Astrocyte of the cerebellum (primary cell): ENCODE measurements at regions not wholly inside any gene's neighbourhood (a gene's known extent, or its start where the extent isn't known, plus 50 kb on each side); places are given as distances from the start of the nearest gene placed in this dataset.
A peak's percentile ranks its signal among the peaks of the same experiment; 100 is the strongest.

Experiments
- DNase-seq: peaks from one replicate; pipeline ENCODE4 v3.0.0-alpha.2; 2011; ENCODE audit warnings: low read depth
- H3K4me3 ChIP-seq: 2 replicates; pipeline ENCODE4 v1.5.1; 2011; ENCODE audit warnings: mild to moderate bottlenecking, low read depth, low read length, moderate library complexity
- in situ Hi-C: cut with HindIII; loops from 2 replicates; pipeline ENCODE4 v1.10.0; 2017; ENCODE audit warnings: low sequenced_read_pairs
- TF ChIP-seq, protein P1 (sequence below): IDR thresholded peaks from 2 replicates; pipeline ENCODE4 v1.5.1; 2012; ENCODE audit warnings: low read length, low read depth, moderate library complexity, mild to moderate bottlenecking; ENCODE audit errors: missing control alignments

DNA sequence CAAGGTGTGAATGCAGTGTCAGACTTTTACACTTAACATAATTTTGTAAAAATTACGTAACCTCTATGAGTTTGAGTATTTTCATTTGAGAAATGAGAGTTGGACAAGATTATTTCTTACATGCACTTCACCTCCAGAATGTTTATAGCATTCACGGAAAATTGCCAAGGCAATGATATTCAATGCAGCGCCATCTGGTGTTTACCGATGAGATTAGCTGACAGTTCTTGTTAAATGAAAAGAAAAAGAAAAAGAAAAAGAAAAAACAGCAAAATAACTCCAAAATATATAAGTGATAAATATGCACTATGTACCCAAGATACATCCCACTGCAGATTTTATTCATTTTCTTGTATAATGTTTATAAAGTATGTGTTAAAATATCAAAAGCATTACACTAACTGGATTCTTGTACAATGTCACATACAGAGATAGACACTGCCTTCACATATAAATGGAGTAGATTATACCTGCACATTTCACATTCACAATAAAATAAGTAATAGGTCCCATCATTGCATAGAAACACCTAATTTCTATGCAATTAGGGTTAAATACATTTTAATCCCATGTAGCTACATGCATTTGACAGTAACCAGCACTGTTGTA, 976.3 kb upstream of the FAT3 start:
- in situ Hi-C loops: no loop called here
- TF ChIP-seq, protein P1, sequence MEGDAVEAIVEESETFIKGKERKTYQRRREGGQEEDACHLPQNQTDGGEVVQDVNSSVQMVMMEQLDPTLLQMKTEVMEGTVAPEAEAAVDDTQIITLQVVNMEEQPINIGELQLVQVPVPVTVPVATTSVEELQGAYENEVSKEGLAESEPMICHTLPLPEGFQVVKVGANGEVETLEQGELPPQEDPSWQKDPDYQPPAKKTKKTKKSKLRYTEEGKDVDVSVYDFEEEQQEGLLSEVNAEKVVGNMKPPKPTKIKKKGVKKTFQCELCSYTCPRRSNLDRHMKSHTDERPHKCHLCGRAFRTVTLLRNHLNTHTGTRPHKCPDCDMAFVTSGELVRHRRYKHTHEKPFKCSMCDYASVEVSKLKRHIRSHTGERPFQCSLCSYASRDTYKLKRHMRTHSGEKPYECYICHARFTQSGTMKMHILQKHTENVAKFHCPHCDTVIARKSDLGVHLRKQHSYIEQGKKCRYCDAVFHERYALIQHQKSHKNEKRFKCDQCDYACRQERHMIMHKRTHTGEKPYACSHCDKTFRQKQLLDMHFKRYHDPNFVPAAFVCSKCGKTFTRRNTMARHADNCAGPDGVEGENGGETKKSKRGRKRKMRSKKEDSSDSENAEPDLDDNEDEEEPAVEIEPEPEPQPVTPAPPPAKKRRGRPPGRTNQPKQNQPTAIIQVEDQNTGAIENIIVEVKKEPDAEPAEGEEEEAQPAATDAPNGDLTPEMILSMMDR: peak; percentile 67
- H3K4me3 ChIP-seq: no peak overlapping the region
- DNase-seq: peak; percentile 26

DNA sequence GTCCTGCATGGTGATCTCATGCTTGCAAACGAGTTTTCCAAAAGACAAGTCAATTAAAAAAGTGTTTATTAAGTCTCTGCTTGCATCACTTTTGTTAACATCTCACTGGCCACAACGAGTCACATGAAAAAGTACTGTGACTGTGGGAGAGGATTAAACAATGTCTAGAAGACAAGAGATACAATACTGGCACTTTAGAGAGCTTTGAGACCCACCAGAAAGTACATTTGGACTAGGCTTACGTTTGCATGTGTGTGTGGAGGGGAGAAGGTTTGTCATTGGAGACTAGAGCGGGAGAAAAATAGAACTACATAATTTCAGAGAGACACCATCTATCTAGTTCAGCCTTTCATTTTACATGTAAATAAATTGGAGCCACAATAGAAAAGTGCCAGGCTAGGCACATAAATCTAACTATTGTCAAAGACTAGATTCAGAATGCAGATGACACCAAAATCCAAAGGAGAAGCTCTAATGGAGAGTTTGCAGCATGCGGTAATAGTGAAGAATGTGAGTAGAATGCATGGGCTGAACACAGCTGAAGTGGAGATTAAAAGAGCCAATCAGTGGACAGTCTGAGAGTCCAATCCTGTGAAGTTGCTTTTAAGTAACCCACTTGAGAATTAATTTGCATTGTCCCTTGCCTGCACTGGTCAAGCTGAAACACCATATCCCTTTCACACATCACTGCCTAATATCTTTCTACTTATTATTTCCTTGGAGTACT, 977.4 kb upstream of the FAT3 start:
- DNase-seq: no peak
- TF ChIP-seq, protein P1: no peak
- H3K4me3 ChIP-seq: no peak overlapping the region
- in situ Hi-C loops: no loop called here

DNA sequence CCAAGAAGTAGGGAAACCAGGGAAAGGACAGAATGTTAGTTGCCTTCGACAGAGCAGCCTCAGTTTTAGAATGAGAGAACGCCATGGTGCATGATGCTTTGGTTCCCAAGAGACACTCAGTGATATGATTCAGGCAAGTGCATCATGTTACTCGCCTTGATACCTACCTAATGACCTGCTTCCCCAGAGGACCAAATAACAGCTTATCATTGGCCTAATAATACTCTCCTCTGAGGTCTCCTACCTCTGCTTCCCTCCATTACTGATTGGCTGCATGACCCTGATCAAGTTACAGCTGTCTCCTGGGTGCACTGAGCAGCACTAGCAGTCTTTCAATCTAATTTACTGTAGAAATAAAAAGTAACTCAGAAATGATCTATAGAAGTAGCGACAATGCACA, 979.7 kb upstream of the FAT3 start:
- in situ Hi-C loops: no loop called here
- DNase-seq: no peak
- no peak overlapping the region for H3K4me3 ChIP-seq
- TF ChIP-seq, protein P1: no peak

DNA sequence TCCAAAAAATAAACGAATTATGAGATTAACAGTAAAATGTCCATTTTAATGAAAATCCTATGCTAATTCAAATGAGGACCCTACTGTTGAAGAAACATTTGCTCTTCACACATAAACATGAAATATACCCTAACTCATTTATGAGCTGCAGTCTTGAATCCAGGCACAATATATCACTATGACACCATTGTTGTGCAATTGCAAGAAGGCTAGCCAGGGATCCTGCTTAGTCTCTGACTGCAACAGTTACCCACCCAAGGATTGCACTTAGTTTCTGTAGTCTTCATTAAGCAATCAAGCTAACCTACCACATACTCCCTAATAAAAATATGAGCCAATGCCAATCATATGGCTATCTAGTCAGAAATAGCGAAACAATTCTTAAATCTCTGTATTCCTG, 981.0 kb upstream of the FAT3 start:
- TF ChIP-seq, protein P1: no peak
- H3K4me3 ChIP-seq: no peak overlapping the region
- DNase-seq: no peak
- in situ Hi-C loops: no loop called here

DNA sequence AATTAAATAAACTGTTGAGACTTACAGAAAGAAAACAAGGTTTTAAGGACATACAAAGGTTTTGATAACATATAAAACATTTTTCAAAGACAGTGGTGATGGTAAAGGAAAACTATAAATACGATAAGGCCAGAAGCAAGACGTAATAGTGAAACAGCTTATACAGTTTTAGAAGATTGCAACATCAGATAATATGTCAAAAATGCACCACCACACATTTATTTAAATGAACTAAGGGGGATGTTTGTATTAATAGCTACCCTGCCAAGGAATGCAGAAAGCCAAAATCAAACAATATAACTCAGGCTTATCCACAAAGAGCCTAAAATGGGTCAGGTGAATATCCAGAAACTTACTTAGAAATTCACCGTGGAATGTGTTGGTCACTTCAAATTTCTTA, 981.6 kb upstream of the FAT3 start:
- DNase-seq: no peak
- in situ Hi-C loops: no loop called here
- TF ChIP-seq, protein P1: no peak
- H3K4me3 ChIP-seq: no peak overlapping the region

DNA sequence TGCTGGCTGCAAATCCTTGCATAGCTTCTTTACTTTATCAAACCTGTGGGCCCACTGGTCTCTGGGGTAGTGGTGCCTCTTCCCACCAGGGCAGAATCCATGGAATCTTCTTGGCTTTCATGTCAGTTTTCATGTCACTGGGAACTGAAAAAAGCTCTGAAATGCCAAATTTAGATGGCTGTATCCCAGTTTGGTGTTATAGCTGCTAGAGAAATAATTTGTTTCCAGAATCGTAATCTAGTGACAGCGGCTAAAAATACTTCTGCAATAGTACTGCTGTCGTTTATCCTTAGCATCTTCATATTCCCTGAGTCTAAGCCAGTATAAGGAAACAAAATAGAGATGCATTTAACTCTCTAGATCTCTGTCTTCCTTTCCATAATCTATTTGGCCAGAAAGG, 983.4 kb upstream of the FAT3 start:
- DNase-seq: no peak
- H3K4me3 ChIP-seq: no peak overlapping the region
- in situ Hi-C loops: no loop called here
- TF ChIP-seq, protein P1: no peak
